AG04449 (cell line): ENCODE measurements at regions not wholly inside any gene's neighbourhood (a gene's known extent, or its start where the extent isn't known, plus 50 kb on each side); places are given as distances from the start of the nearest gene placed in this dataset.
"Not testable (repeated sequence)": the region's sequence is repeated elsewhere in the genome, so short reads cannot be mapped to it uniquely, and the experiment has no call there.

Experiments
- CTCF ChIA-PET: fragments of 350-600 bp; formaldehyde crosslinking; extraction: SDS; loops from one replicate; lab custom pipeline; 2021; ENCODE audit warnings: antibody characterized with exemption; lab: Yijun Ruan, JAX
- POLR2A ChIA-PET: fragments of 400-600, 350-600 bp; formaldehyde crosslinking; extraction: SDS; loops from one replicate; lab custom pipeline; 2020; ENCODE audit warnings: antibody characterized with exemption, inconsistent platforms; lab: Yijun Ruan, JAX
- DNase-seq: peaks from one replicate; pipeline ENCODE4 v3.0.0-alpha.2; 2010; ENCODE audit warnings: low read depth, low spot score
- H3K4me3 ChIP-seq: 2 replicates; pipeline ENCODE4 v1.5.1; 2011; ENCODE audit warnings: low read depth, mild to moderate bottlenecking, control low read depth, low read length
- CTCF ChIP-seq: IDR thresholded peaks from one replicate; pipeline ENCODE4 v1.5.1; 2011; ENCODE audit warnings: mild to moderate bottlenecking, moderate library complexity, low read length, control low read depth, inconsistent platforms; ENCODE audit not compliant: insufficient read depth; ENCODE audit errors: missing control alignments

DNA sequence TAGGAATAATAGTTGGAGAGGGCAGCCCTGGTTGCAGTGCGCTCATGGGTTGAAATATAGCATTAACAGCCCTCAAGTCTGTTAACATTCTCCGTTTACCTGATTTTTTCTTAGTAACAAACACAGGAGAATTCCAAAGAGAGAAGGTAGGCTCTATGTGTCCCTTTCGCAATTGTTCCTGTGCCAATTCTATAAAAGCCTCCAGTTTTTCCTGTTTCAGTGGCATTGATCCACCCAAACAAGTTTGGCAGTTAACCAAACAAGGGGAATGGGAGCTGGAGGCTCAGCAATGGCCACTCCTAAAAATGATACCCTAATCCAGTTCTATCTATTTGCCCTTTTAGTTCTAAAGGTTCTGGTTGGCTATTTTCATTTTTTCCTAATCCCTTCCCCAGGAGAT, 151.6 kb downstream of the ZNF486 start:
- ChIA-PET CTCF (no interaction called here), POLR2A (no interaction called here)
- no peak for TF ChIP-seq CTCF
- no peak overlapping the region for H3K4me3 ChIP-seq
- DNase-seq: no peak

DNA sequence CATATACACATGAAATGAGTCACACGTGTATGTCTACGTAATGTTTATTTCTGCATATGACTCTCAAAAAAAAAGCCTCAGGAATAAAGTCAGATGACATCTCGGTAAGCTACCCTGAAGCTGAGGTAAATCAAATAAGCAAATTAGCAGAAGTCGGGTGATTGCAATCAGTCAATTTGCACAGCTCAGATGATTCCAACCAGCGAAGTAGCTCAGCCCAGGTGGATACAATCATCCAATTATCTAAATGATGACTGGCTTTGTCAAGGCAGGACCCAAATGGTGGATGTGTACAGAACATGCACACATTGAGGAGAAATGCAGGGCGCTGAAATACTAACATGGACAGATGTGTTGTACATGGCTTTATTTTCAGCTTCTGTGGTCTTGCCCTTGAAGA, 148.5 kb downstream of the ZNF486 start:
- CTCF ChIA-PET: no interaction called here
- no peak for TF ChIP-seq CTCF
- no peak for DNase-seq

GRCh38 chr19:20313894-20314293, 146.9 kb downstream of the ZNF486 start:
- ChIA-PET POLR2A (no interaction called here), CTCF (no interaction called here)
- H3K4me3 ChIP-seq: no peak overlapping the region
- TF ChIP-seq CTCF: no peak
- no peak for DNase-seq

More for the DNA sequence above, 148.5 kb downstream of the ZNF486 start:
- POLR2A ChIA-PET: no interaction called here
- H3K4me3 ChIP-seq: no peak overlapping the region

GRCh38 chr19:20307127-20307526, 140.1 kb downstream of the ZNF486 start:
- H3K4me3 ChIP-seq: no peak overlapping the region
- CTCF ChIA-PET: no interaction called here
- POLR2A ChIA-PET: no interaction called here
- DNase-seq: no peak
- TF ChIP-seq CTCF: no peak

DNA sequence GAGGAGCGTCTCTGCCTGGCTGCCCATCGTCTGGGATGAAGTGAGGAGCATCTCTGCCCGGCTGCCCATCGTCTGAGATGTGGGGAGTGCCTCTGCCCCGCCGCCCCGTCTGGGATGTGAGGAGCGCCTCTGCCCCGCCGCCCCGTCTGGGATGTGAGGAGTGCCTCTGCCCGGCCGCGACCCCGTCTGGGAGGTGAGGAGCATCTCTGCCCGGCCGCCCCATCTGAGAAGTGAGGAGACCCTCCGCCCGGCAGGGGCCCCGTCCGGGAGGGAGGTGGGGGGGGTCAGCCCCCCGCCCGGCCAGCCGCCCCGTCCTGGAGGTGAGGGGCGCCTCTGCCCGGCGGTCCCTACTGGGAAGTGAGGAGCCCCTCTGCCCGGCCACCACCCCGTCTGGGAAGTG, 129.3 kb downstream of the ZNF486 start:
- CTCF ChIA-PET, POLR2A ChIA-PET, H3K4me3 ChIP-seq, DNase-seq: not testable (repeated sequence)

DNA sequence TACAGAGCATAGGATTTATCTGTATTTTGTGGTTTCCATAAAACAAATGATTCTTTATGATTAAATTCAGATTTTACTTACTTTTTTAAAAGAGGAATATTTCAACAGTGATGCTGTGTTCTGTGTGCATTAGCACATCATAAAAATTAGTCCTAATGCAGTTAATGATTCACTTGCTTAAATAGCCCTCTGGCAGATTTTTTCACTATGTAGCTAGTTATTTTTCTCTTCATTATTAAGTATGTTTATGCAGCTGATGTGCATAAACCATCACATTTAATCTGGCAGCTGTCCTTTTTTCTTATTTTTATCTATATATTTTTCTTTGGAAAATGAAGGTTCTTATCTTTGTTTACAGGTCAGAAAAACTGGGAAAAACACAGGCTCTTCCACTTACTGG, 127.2 kb downstream of the ZNF486 start:
- H3K4me3 ChIP-seq: no peak overlapping the region
- CTCF ChIA-PET: no interaction called here
- no peak for DNase-seq
- POLR2A ChIA-PET: no interaction called here
- TF ChIP-seq CTCF: no peak

GRCh38 chr19:20292520-20292919, 125.5 kb downstream of the ZNF486 start:
- CTCF ChIA-PET, POLR2A ChIA-PET, DNase-seq, H3K4me3 ChIP-seq: not testable (repeated sequence)
